Kasumi-1 (cell line): ENCODE measurements at regions not wholly inside any gene's neighbourhood (a gene's known extent, or its start where the extent isn't known, plus 50 kb on each side); places are given as distances from the start of the nearest gene placed in this dataset.
"Not testable (repeated sequence)": the region's sequence is repeated elsewhere in the genome, so short reads cannot be mapped to it uniquely, and the experiment has no call there.

Experiments used
- DNase-seq, 2 experiments: peaks; one replicate each; lab custom pipeline; 2025; lab: John Stamatoyannopoulos, UW

GRCh38 chr9:65454034-65454433 is 169.0 kb upstream of the FOXD4L5 start:
- DNase-seq = not testable (repeated sequence)

GRCh38 chr9:65449886-65450610 is 165.0 kb upstream of the FOXD4L5 start:
- not testable (repeated sequence) for DNase-seq

- no peak for DNase-seq
Measured at GRCh38 chr9:65449423-65449822, 164.4 kb upstream of the FOXD4L5 start.

- DNase-seq = not testable (repeated sequence)
Measured at GRCh38 chr9:65447146-65447545, 162.1 kb upstream of the FOXD4L5 start.

GRCh38 chr9:65445991-65446390 is 161.0 kb upstream of the FOXD4L5 start:
- DNase-seq = not testable (repeated sequence)

- DNase-seq = no peak
Measured at GRCh38 chr9:65444943-65445342, 159.9 kb upstream of the FOXD4L5 start.

- DNase-seq = not testable (repeated sequence)
Measured at GRCh38 chr9:65442116-65442515, 157.1 kb upstream of the FOXD4L5 start.

- DNase-seq = not testable (repeated sequence)
Measured at GRCh38 chr9:65441324-65441920, 156.4 kb upstream of the FOXD4L5 start.

- DNase-seq = no peak
Measured at GRCh38 chr9:65437724-65438123, 152.7 kb upstream of the FOXD4L5 start.

- DNase-seq = no peak
Measured at GRCh38 chr9:65435464-65435863, 150.5 kb upstream of the FOXD4L5 start.

GRCh38 chr9:65432722-65433323 is 147.8 kb upstream of the FOXD4L5 start:
- no peak for DNase-seq

GRCh38 chr9:65432051-65432450 is 147.0 kb upstream of the FOXD4L5 start:
- no peak for DNase-seq

GRCh38 chr9:65430221-65430620 is 145.2 kb upstream of the FOXD4L5 start:
- DNase-seq = no peak

GRCh38 chr9:65427361-65427760 is 142.4 kb upstream of the FOXD4L5 start:
- not testable (repeated sequence) for DNase-seq

- not testable (repeated sequence) for DNase-seq
Measured at GRCh38 chr9:65426813-65427212, 141.8 kb upstream of the FOXD4L5 start.

- DNase-seq = no peak
Measured at GRCh38 chr9:65426231-65426630, 141.2 kb upstream of the FOXD4L5 start.

GRCh38 chr9:65425183-65425582 is 140.2 kb upstream of the FOXD4L5 start:
- DNase-seq = not testable (repeated sequence)

GRCh38 chr9:65424437-65424984 is 139.5 kb upstream of the FOXD4L5 start:
- not testable (repeated sequence) for DNase-seq

- DNase-seq = not testable (repeated sequence)
Measured at GRCh38 chr9:65423691-65424436, 138.9 kb upstream of the FOXD4L5 start.

- DNase-seq = not testable (repeated sequence)
Measured at GRCh38 chr9:65422966-65423690, 138.1 kb upstream of the FOXD4L5 start.

- DNase-seq = not testable (repeated sequence)
Measured at GRCh38 chr9:65421486-65421885, 136.5 kb upstream of the FOXD4L5 start.
